HepG2 (cell line): ENCODE measurements at regions not wholly inside any gene's neighbourhood (a gene's known extent, or its start where the extent isn't known, plus 50 kb on each side); places are given as distances from the start of the nearest gene placed in this dataset.

Source experiments
- AHR ChIP-seq: IDR thresholded peaks from 2 replicates; pipeline ENCODE4 v1.6.1; 2018; ENCODE audit warnings: missing genetic modification reagents, missing compliant biosample characterization
- ATF7 ChIP-seq, 2 experiments: fragments of 450-650 bp in 1 of 2; sonication (generic) in 1 of 2; formaldehyde crosslinking in 1 of 2; IDR thresholded peaks; 2 replicates each; pipeline versions ENCODE4 v1.4.0 to v1.6.1; 2016 to 2020; ENCODE audit warnings: antibody characterized with exemption in 1 of 2, mild to moderate bottlenecking in 1 of 2, missing genetic modification reagents in 1 of 2
- CCAR2 ChIP-seq: fragments of 200-400 bp; formaldehyde crosslinking; optimal IDR thresholded peaks from 2 replicates; pipeline ENCODE3; 2018; ENCODE audit warnings: low read depth, mild to moderate bottlenecking, low read length, moderate library complexity
- DMAP1 ChIP-seq: IDR thresholded peaks from 2 replicates; pipeline ENCODE4 v1.6.1; 2016
- GMEB1 ChIP-seq: sonication (generic); formaldehyde crosslinking; IDR thresholded peaks from 2 replicates; pipeline ENCODE4 v1.5.1; 2020; ENCODE audit warnings: missing genetic modification reagents, mild to moderate bottlenecking, borderline replicate concordance
- HIVEP1 ChIP-seq: sonication (generic); formaldehyde crosslinking; IDR thresholded peaks from 2 replicates; pipeline ENCODE4 v1.4.0; 2020; ENCODE audit warnings: mild to moderate bottlenecking, missing genetic modification reagents
- POLR2A ChIP-seq, 2 experiments: IDR thresholded peaks; 2 replicates each; pipeline ENCODE4 v1.6.1; 2011; ENCODE audit warnings: low read depth in 2 of 2, low read length in 2 of 2, mild to moderate bottlenecking in 1 of 2, moderate library complexity in 1 of 2; ENCODE audit not compliant: insufficient read depth in 1 of 2
- RARA ChIP-seq: IDR thresholded peaks from 2 replicates; pipeline ENCODE4 v1.6.1; 2016; ENCODE audit warnings: missing genetic modification reagents, missing compliant biosample characterization
- SMAD3 ChIP-seq: sonication (generic); formaldehyde crosslinking; IDR thresholded peaks from 2 replicates; pipeline ENCODE4 v1.4.0; 2020; ENCODE audit warnings: missing genetic modification reagents
- STAT6 ChIP-seq: sonication (generic); formaldehyde crosslinking; IDR thresholded peaks from 2 replicates; pipeline ENCODE4 v1.4.0; 2020; ENCODE audit warnings: missing genetic modification reagents, mild to moderate bottlenecking, borderline replicate concordance
- USF2 ChIP-seq, 2 experiments: sonication (generic) in 1 of 2; formaldehyde crosslinking in 1 of 2; IDR thresholded peaks; 2 replicates each; pipeline versions ENCODE4 v1.5.1 to v1.6.1; 2011 to 2020; ENCODE audit warnings: borderline replicate concordance in 1 of 2, low read depth in 1 of 2, low read length in 1 of 2, mild to moderate bottlenecking in 1 of 2, missing genetic modification reagents in 1 of 2, moderate library complexity in 1 of 2
- ZBTB4 ChIP-seq: sonication (generic); formaldehyde crosslinking; IDR thresholded peaks from 2 replicates; pipeline ENCODE4 v1.4.0; 2020; ENCODE audit warnings: missing genetic modification reagents, mild to moderate bottlenecking, borderline replicate concordance
- ZMYM3 ChIP-seq: sonication (generic); formaldehyde crosslinking; IDR thresholded peaks from 2 replicates; pipeline ENCODE4 v1.5.1; 2020; ENCODE audit warnings: mild to moderate bottlenecking, missing genetic modification reagents
- ZNF180 ChIP-seq: sonication (generic); formaldehyde crosslinking; IDR thresholded peaks from 2 replicates; pipeline ENCODE4 v1.4.0; 2020; ENCODE audit warnings: low read depth, missing genetic modification reagents, borderline replicate concordance
- ZNF362 ChIP-seq: sonication (generic); formaldehyde crosslinking; IDR thresholded peaks from 2 replicates; pipeline ENCODE4 v1.4.0; 2020; ENCODE audit warnings: missing genetic modification reagents, mild to moderate bottlenecking, borderline replicate concordance
- ZNF572 ChIP-seq: sonication (generic); formaldehyde crosslinking; IDR thresholded peaks from 2 replicates; pipeline ENCODE4 v1.5.1; 2020; ENCODE audit warnings: mild to moderate bottlenecking, missing genetic modification reagents

GRCh38 chr3:72590732-72591221, 257.5 kb downstream of the SHQ1 start (continued):
- TF ChIP-seq SMAD3 (CRISPR knock-in tag) (no peak), POLR2A (IDR thresholded peaks at IDR 0.05; ENCODE audit: insufficient read depth in 1 of 2, low read depth in 2 of 2, low read length in 2 of 2) (peak; percentile 42 to 43; a peak in 2 of 4 replicates), DMAP1 (CRISPR knock-in tag) (peak; percentile 56; the same call in 1 of the 2 replicates), GMEB1 (CRISPR knock-in tag) (0 out of 2 replicates have a peak, but pooled peaks have one; percentile 7), ZNF362 (peak; percentile 37; the same call in 1 of the 2 replicates), ATF7 (IDR thresholded peaks at IDR 0.05) (no peak), ATF7 (CRISPR knock-in tag; IDR thresholded peaks at IDR 0.05) (no peak), ZBTB4 (CRISPR knock-in tag) (0 out of 2 replicates have a peak, but pooled peaks have one; percentile 63), ZNF180 (CRISPR knock-in tag) (no peak), AHR (CRISPR knock-in tag) (no peak), USF2 (IDR thresholded peaks at IDR 0.05; ENCODE audit: low read depth, low read length) (no peak), USF2 (CRISPR knock-in tag; IDR thresholded peaks at IDR 0.05; ENCODE audit: borderline replicate concordance) (no peak), STAT6 (CRISPR knock-in tag) (peak; percentile 74; the same call in 1 of the 2 replicates), ZMYM3 (CRISPR knock-in tag) (peak; percentile 78), ZNF572 (CRISPR knock-in tag) (no peak), HIVEP1 (no peak; the same call in 1 of the 2 replicates), CCAR2 (no peak), RARA (CRISPR knock-in tag) (peak; percentile 84)
